H9 (cell line): ENCODE measurements at regions not wholly inside any gene's neighbourhood (a gene's known extent, or its start where the extent isn't known, plus 50 kb on each side); places are given as distances from the start of the nearest gene placed in this dataset.

Source experiments
- DNase-seq: peaks from one replicate; pipeline ENCODE4 v3.0.0-alpha.2; 2017
- H2AFZ ChIP-seq: one replicate; pipeline ENCODE4 v1.6.1; 2013; ENCODE audit warnings: mild to moderate bottlenecking, low read length, control low read depth, moderate library complexity
- H2AK5ac ChIP-seq: 2 replicates; pipeline ENCODE4 v1.6.1; 2013; ENCODE audit warnings: low read length, control low read depth, mixed read lengths; ENCODE audit not compliant: insufficient read length
- H2BK120ac ChIP-seq: one replicate; pipeline ENCODE4 v1.6.1; 2013; ENCODE audit warnings: low read depth, mild to moderate bottlenecking, low read length, control low read depth, inconsistent platforms; ENCODE audit not compliant: poor library complexity, severe bottlenecking
- H2BK12ac ChIP-seq: 2 replicates; pipeline ENCODE4 v1.6.1; 2013; ENCODE audit warnings: low read length, control low read depth, mixed read lengths, low read depth; ENCODE audit not compliant: insufficient read length
- H2BK15ac ChIP-seq: 2 replicates; pipeline ENCODE4 v1.6.1; 2013; ENCODE audit warnings: low read depth, low read length, control low read depth
- H2BK20ac ChIP-seq: one replicate; pipeline ENCODE4 v1.6.1; 2013; ENCODE audit warnings: low read depth, mild to moderate bottlenecking, low read length, control low read depth, inconsistent platforms; ENCODE audit not compliant: poor library complexity, severe bottlenecking
- H2BK5ac ChIP-seq: 2 replicates; pipeline ENCODE4 v1.6.1; 2013; ENCODE audit warnings: low read length, control low read depth, mixed read lengths; ENCODE audit not compliant: insufficient read length
- H3K14ac ChIP-seq: 2 replicates; pipeline ENCODE4 v1.6.1; 2013; ENCODE audit warnings: low read length, control low read depth; ENCODE audit not compliant: insufficient read depth
- H3K18ac ChIP-seq: 2 replicates; pipeline ENCODE4 v1.6.1; 2013; ENCODE audit warnings: low read depth, mild to moderate bottlenecking, mixed read lengths, low read length, control low read depth; ENCODE audit not compliant: insufficient read length
- H3K23ac ChIP-seq: 2 replicates; pipeline ENCODE4 v1.6.1; 2013; ENCODE audit warnings: low read length, control low read depth, mixed read lengths, low read depth; ENCODE audit not compliant: insufficient read length
- H3K23me2 ChIP-seq: 2 replicates; pipeline ENCODE4 v1.6.1; 2013; ENCODE audit warnings: low read depth, mild to moderate bottlenecking, mixed read lengths, low read length, control low read depth; ENCODE audit not compliant: insufficient read length, poor library complexity, severe bottlenecking
- H3K27ac ChIP-seq: 2 replicates; pipeline ENCODE4 v1.5.1; 2013; ENCODE audit warnings: low read length, control low read depth, mixed read lengths, low read depth; ENCODE audit not compliant: insufficient read length
- H3K27me3 ChIP-seq: 2 replicates; pipeline ENCODE4 v1.6.1; 2013; ENCODE audit warnings: low read length, control low read depth, inconsistent platforms; ENCODE audit not compliant: insufficient read depth
- H3K4ac ChIP-seq: 2 replicates; pipeline ENCODE4 v1.6.1; 2013; ENCODE audit warnings: low read depth, mild to moderate bottlenecking, control low read depth, inconsistent platforms, low read length, moderate library complexity
- H3K4me1 ChIP-seq: 2 replicates; pipeline ENCODE4 v1.6.1; 2013; ENCODE audit warnings: low read length, control low read depth, inconsistent platforms; ENCODE audit not compliant: insufficient read depth
- H3K4me2 ChIP-seq: 2 replicates; pipeline ENCODE4 v1.6.1; 2013; ENCODE audit warnings: low read length, control low read depth, mixed read lengths; ENCODE audit not compliant: insufficient read length, insufficient read depth
- H3K56ac ChIP-seq: 2 replicates; pipeline ENCODE4 v1.6.1; 2013; ENCODE audit warnings: low read depth, mild to moderate bottlenecking, mixed read lengths, low read length, control low read depth; ENCODE audit not compliant: insufficient read length
- H3K79me1 ChIP-seq: 2 replicates; pipeline ENCODE4 v1.6.1; 2013; ENCODE audit warnings: low read depth, mild to moderate bottlenecking, moderate library complexity, low read length, control low read depth, inconsistent platforms; ENCODE audit not compliant: insufficient read depth, poor library complexity, severe bottlenecking
- H3K79me2 ChIP-seq: 2 replicates; pipeline ENCODE4 v1.6.1; 2013; ENCODE audit warnings: low read length, control low read depth, inconsistent platforms; ENCODE audit not compliant: insufficient read depth
- H3K9ac ChIP-seq: 2 replicates; pipeline ENCODE4 v1.6.1; 2013; ENCODE audit warnings: low read length, control low read depth, mixed read lengths; ENCODE audit not compliant: insufficient read length; ENCODE audit errors: extremely low read depth
- H3K9me3 ChIP-seq: one replicate; pipeline ENCODE4 v1.6.1; 2013; ENCODE audit warnings: low read depth, low read length, inconsistent platforms; ENCODE audit not compliant: control insufficient read depth
- H3T11ph ChIP-seq: one replicate; pipeline ENCODE4 v1.6.1; 2013; ENCODE audit warnings: mild to moderate bottlenecking, low read length, control low read depth, inconsistent platforms
- H4K20me1 ChIP-seq: one replicate; pipeline ENCODE4 v1.6.1; 2013; ENCODE audit not compliant: control insufficient read depth, insufficient read length, insufficient read depth
- H4K5ac ChIP-seq: 2 replicates; pipeline ENCODE4 v1.6.1; 2013; ENCODE audit warnings: low read depth, mild to moderate bottlenecking, mixed read lengths, low read length, control low read depth; ENCODE audit not compliant: insufficient read length
- H4K8ac ChIP-seq: replicated peaks from 2 replicates; pipeline ENCODE4 v1.6.1; 2013; ENCODE audit warnings: low read length, control low read depth, mixed read lengths, low read depth; ENCODE audit not compliant: insufficient read length
- H4K91ac ChIP-seq: 2 replicates; pipeline ENCODE4 v1.6.1; 2013; ENCODE audit warnings: low read depth, mild to moderate bottlenecking, moderate library complexity, mixed read lengths, low read length, control low read depth; ENCODE audit not compliant: insufficient read length
- H3K27ac Mint-ChIP-seq, 3 experiments: 2 replicates in 2 of 3; 3 replicates in 1 of 3; pipeline ENCODE4 v1.8.0; 2020 to 2021; ENCODE audit warnings: mixed read lengths in 3 of 3, mild to moderate bottlenecking in 1 of 3, moderate library complexity in 1 of 3
- H3K27me3 Mint-ChIP-seq: 2 replicates; pipeline ENCODE4 v1.8.0; 2021; ENCODE audit warnings: low read depth, mild to moderate bottlenecking, moderate library complexity, mixed read lengths
- H3K36me3 Mint-ChIP-seq, 3 experiments: 2 replicates in 2 of 3; 3 replicates in 1 of 3; pipeline ENCODE4 v1.8.0; 2020 to 2021; ENCODE audit warnings: low read depth in 3 of 3, mixed read lengths in 3 of 3; ENCODE audit not compliant: insufficient read depth in 1 of 3
- H3K4me1 Mint-ChIP-seq, 2 experiments: 2 replicates each; pipeline ENCODE4 v1.8.0; 2020; ENCODE audit warnings: mixed read lengths in 2 of 2
- H3K4me3 Mint-ChIP-seq, 2 experiments: 2 replicates in 1 of 2; 3 replicates in 1 of 2; pipeline ENCODE4 v1.8.0; 2020 to 2021; ENCODE audit warnings: mild to moderate bottlenecking in 2 of 2, mixed read lengths in 2 of 2, moderate library complexity in 1 of 2
- H3K9me3 Mint-ChIP-seq, 2 experiments: 2 replicates in 1 of 2; 3 replicates in 1 of 2; pipeline ENCODE4 v1.8.0; 2020; ENCODE audit warnings: mild to moderate bottlenecking in 2 of 2, mixed read lengths in 2 of 2, moderate library complexity in 1 of 2
- WGBS: extraction: QIAGEN DNeasy Blood & Tissue Kit; methylation state at CpG from one replicate; pipeline ENCODE4 v1.1.7; 2013; ENCODE audit warnings: missing lambda C conversion rate, low lambda C conversion rate, mixed read lengths; ENCODE audit not compliant: insufficient read length; ENCODE audit errors: extremely low coverage; 5-methylcytosine and 5-hydroxymethylcytosine counted together
- TF ChIP-seq, protein P1 (sequence below): fragments of 200-600 bp; sonication (generic); conservative IDR thresholded peaks from 3 replicates; pipeline ENCODE4 v1.8.0; 2021; ENCODE audit warnings: antibody characterized with exemption, mild to moderate bottlenecking

DNA sequence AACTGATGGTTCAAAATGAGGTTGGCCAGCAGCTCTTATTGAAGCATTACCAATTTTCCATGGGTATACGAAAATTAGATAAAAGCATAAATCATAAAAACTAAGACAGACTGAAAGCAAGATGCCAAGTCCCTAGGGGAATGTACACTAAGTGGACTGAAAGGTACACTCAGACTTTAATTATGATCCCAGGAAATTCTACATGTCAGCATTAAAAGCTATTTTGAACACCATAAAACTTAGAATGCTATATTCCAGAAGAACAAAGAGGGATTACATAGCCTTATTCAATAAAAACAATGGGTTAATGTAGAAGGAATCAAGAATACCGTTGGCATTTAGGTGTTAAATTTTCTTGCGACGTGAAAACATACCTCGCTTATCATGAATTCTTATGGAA, 558.5 kb downstream of the LRRIQ3 start:
- H3K23me2 ChIP-seq: no peaks in the 10 kb centered on the region
- no peak overlapping the region for H3K56ac ChIP-seq
- H2AFZ ChIP-seq: no peak overlapping the region
- no peak overlapping the region for H3K23ac ChIP-seq
- Mint-ChIP-seq H3K9me3 (no peaks in the 10 kb centered on the region), H3K27me3 (no peaks in the 10 kb centered on the region), H3K27ac (no peak overlapping the region), H3K4me1 (peaks cover 5 to 7% of the 10 kb centered on the region in 2 experiments), H3K36me3 (no peaks in the 10 kb centered on the region), H3K4me3 (no peak overlapping the region)
- DNase-seq: no peak
- H2BK120ac ChIP-seq: no peak overlapping the region
- H3K4me2 ChIP-seq: no peak overlapping the region
- no peaks in the 10 kb centered on the region for H4K20me1 ChIP-seq
- H3K79me2 ChIP-seq: no peaks in the 10 kb centered on the region
- H3T11ph ChIP-seq: no peak overlapping the region
- H2AK5ac ChIP-seq: no peak overlapping the region
- H3K27me3 ChIP-seq: no peaks in the 10 kb centered on the region
- no peaks in the 10 kb centered on the region for H3K4me1 ChIP-seq
- TF ChIP-seq, protein P1, sequence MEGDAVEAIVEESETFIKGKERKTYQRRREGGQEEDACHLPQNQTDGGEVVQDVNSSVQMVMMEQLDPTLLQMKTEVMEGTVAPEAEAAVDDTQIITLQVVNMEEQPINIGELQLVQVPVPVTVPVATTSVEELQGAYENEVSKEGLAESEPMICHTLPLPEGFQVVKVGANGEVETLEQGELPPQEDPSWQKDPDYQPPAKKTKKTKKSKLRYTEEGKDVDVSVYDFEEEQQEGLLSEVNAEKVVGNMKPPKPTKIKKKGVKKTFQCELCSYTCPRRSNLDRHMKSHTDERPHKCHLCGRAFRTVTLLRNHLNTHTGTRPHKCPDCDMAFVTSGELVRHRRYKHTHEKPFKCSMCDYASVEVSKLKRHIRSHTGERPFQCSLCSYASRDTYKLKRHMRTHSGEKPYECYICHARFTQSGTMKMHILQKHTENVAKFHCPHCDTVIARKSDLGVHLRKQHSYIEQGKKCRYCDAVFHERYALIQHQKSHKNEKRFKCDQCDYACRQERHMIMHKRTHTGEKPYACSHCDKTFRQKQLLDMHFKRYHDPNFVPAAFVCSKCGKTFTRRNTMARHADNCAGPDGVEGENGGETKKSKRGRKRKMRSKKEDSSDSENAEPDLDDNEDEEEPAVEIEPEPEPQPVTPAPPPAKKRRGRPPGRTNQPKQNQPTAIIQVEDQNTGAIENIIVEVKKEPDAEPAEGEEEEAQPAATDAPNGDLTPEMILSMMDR: no peak
- H2BK12ac ChIP-seq: no peak overlapping the region
- no peak overlapping the region for H3K4ac ChIP-seq
- H2BK5ac ChIP-seq: no peak overlapping the region
- H3K18ac ChIP-seq: no peak overlapping the region
- no peak overlapping the region for H2BK15ac ChIP-seq
- no peak overlapping the region for H2BK20ac ChIP-seq
- WGBS: no CpG with 5 or more reads among the region's 5 CpGs
- no peak overlapping the region for H3K9ac ChIP-seq
- H3K14ac ChIP-seq: no peak overlapping the region
- no peaks in the 10 kb centered on the region for H3K79me1 ChIP-seq
- H4K5ac ChIP-seq: no peak overlapping the region
- no peak overlapping the region for H4K91ac ChIP-seq
- no peaks in the 10 kb centered on the region for H3K9me3 ChIP-seq
- no peak overlapping the region for H3K27ac ChIP-seq
- no peak overlapping the region for H4K8ac ChIP-seq
